IMR-90 (cell line): ENCODE measurements at regions not wholly inside any gene's neighbourhood (a gene's known extent, or its start where the extent isn't known, plus 50 kb on each side); places are given as distances from the start of the nearest gene placed in this dataset.

ENCODE experiments used
- ATAC-seq: fragments of 200-7000 bp; cut with Tn5 transposase; 2 replicates; pipeline ENCODE4 v1.9.1; 2020; ENCODE audit warnings: low read depth, mild to moderate bottlenecking, moderate library complexity
- BruUV-seq: library from RNA; stranded (reverse); fragments of 400-500 nt; replicated peaks from 2 replicates; lab custom pipeline; 2021; lab: Mats Ljungman, UMichigan
- CTCF ChIA-PET: fragments of 300-600 bp; formaldehyde crosslinking; extraction: SDS; loops from one replicate; lab custom pipeline; 2021; ENCODE audit warnings: antibody characterized with exemption; lab: Yijun Ruan, JAX
- POLR2A ChIA-PET: fragments of 300-600 bp; sonication (Branson Sonifier 250); formaldehyde crosslinking; loops from one replicate; lab custom pipeline; 2022; ENCODE audit warnings: antibody characterized with exemption; ENCODE audit not compliant: unreplicated experiment; lab: Charles Lee
- DNase-seq: peaks from one replicate; pipeline ENCODE4 v3.0.0; 2013
- H2AFZ ChIP-seq: replicated peaks from 2 replicates; pipeline ENCODE3; 2013; ENCODE audit warnings: low read length, mild to moderate bottlenecking; ENCODE audit not compliant: poor library complexity
- H2AK5ac ChIP-seq: 2 replicates; pipeline ENCODE4 v1.6.1; 2013; ENCODE audit warnings: low read depth, low read length, inconsistent platforms
- H2AK9ac ChIP-seq: replicated peaks from 2 replicates; pipeline ENCODE3; 2013; ENCODE audit warnings: mild to moderate bottlenecking, low read depth, low read length, moderate library complexity; ENCODE audit not compliant: poor library complexity
- H2BK120ac ChIP-seq: 2 replicates; pipeline ENCODE4 v1.6.1; 2013; ENCODE audit warnings: low read depth, low read length, inconsistent platforms
- H2BK15ac ChIP-seq: 3 replicates; pipeline ENCODE4 v1.6.1; 2013; ENCODE audit warnings: low read depth, low read length, inconsistent platforms
- H2BK20ac ChIP-seq: 2 replicates; pipeline ENCODE4 v1.6.1; 2013; ENCODE audit warnings: low read depth, mild to moderate bottlenecking, inconsistent platforms, low read length, moderate library complexity
- H2BK5ac ChIP-seq: 2 replicates; pipeline ENCODE4 v1.6.1; 2013; ENCODE audit warnings: mild to moderate bottlenecking, low read depth, low read length, inconsistent platforms; ENCODE audit not compliant: poor library complexity, severe bottlenecking
- H3K14ac ChIP-seq: replicated peaks from 2 replicates; pipeline ENCODE4 v1.6.1; 2013; ENCODE audit warnings: low read depth, low read length, inconsistent platforms
- H3K18ac ChIP-seq: 2 replicates; pipeline ENCODE4 v1.6.1; 2013; ENCODE audit warnings: low read depth, low read length, control low read depth
- H3K23ac ChIP-seq: 2 replicates; pipeline ENCODE4 v1.6.1; 2013; ENCODE audit warnings: low read depth, low read length, inconsistent platforms
- H3K27ac ChIP-seq: 2 replicates; pipeline ENCODE4 v1.5.1; 2013; ENCODE audit warnings: mild to moderate bottlenecking, control low read depth, low read length; ENCODE audit not compliant: insufficient read depth
- H3K27me3 ChIP-seq: 2 replicates; pipeline ENCODE4 v1.6.1; 2013; ENCODE audit warnings: low read length; ENCODE audit not compliant: control insufficient read depth, insufficient read depth
- H3K36me3 ChIP-seq: 2 replicates; pipeline ENCODE4 v1.6.1; 2013; ENCODE audit warnings: low read length, mixed read lengths; ENCODE audit not compliant: control insufficient read depth, insufficient read depth
- H3K4ac ChIP-seq: 2 replicates; pipeline ENCODE4 v1.6.1; 2013; ENCODE audit warnings: low read depth, low read length, inconsistent platforms
- H3K4me1 ChIP-seq: 2 replicates; pipeline ENCODE4 v1.6.1; 2013; ENCODE audit warnings: low read length, mixed read lengths; ENCODE audit not compliant: control insufficient read depth, insufficient read depth
- H3K4me2 ChIP-seq: 2 replicates; pipeline ENCODE4 v1.6.1; 2013; ENCODE audit warnings: low read depth, mild to moderate bottlenecking, control low read depth, low read length, moderate library complexity
- H3K4me3 ChIP-seq: 2 replicates; pipeline ENCODE4 v1.5.1; 2013; ENCODE audit warnings: low read depth, mild to moderate bottlenecking, control low read depth, low read length, moderate library complexity; ENCODE audit not compliant: insufficient read depth
- H3K56ac ChIP-seq: 2 replicates; pipeline ENCODE4 v1.6.1; 2013; ENCODE audit warnings: low read length, inconsistent platforms; ENCODE audit not compliant: insufficient read depth; ENCODE audit errors: extremely low read depth
- H3K79me1 ChIP-seq, 2 experiments: 2 replicates each; pipeline ENCODE4 v1.6.1; 2013; ENCODE audit warnings: low read length in 2 of 2, inconsistent platforms in 1 of 2, low read depth in 1 of 2
- H3K9ac ChIP-seq: 2 replicates; pipeline ENCODE4 v1.6.1; 2013; ENCODE audit warnings: low read depth, low read length, control low read depth
- H3K9me1 ChIP-seq: 2 replicates; pipeline ENCODE4 v1.6.1; 2013; ENCODE audit warnings: low read length, inconsistent platforms; ENCODE audit not compliant: insufficient read depth
- H3K9me3 ChIP-seq: 2 replicates; pipeline ENCODE4 v1.6.1; 2013; ENCODE audit warnings: low read length; ENCODE audit not compliant: control insufficient read depth, insufficient read depth
- H4K20me1 ChIP-seq: 2 replicates; pipeline ENCODE4 v1.6.1; 2013; ENCODE audit warnings: low read length, inconsistent platforms; ENCODE audit not compliant: insufficient read depth
- H4K5ac ChIP-seq: 2 replicates; pipeline ENCODE4 v1.6.1; 2013; ENCODE audit warnings: mild to moderate bottlenecking, low read depth, low read length, control low read depth
- H4K8ac ChIP-seq, 2 experiments: 2 replicates each; pipeline ENCODE4 v1.6.1; 2013; ENCODE audit warnings: low read depth in 2 of 2, low read length in 2 of 2, control low read depth in 1 of 2, inconsistent platforms in 1 of 2
- H4K91ac ChIP-seq: 2 replicates; pipeline ENCODE4 v1.6.1; 2013; ENCODE audit warnings: low read depth, low read length, inconsistent platforms; ENCODE audit not compliant: insufficient read depth
- BHLHE40 ChIP-seq: fragments of 150-350 bp; IDR thresholded peaks from 2 replicates; pipeline ENCODE4 v1.6.1; 2016; ENCODE audit warnings: mild to moderate bottlenecking, low read depth, low read length
- CEBPB ChIP-seq: IDR thresholded peaks from 2 replicates; pipeline ENCODE4 v1.6.1; 2012; ENCODE audit warnings: low read depth, low read length, improper control_type of control experiment
- CHD1 ChIP-seq: IDR thresholded peaks from 2 replicates; pipeline ENCODE4 v1.6.1; 2012; ENCODE audit warnings: low read depth, low read length, improper control_type of control experiment
- FOS ChIP-seq: fragments of 150-350 bp; IDR thresholded peaks from 2 replicates; pipeline ENCODE4 v1.6.1; 2016; ENCODE audit warnings: low read depth, low read length
- MAFK ChIP-seq: IDR thresholded peaks from 2 replicates; pipeline ENCODE4 v1.6.1; 2012; ENCODE audit warnings: low read depth, low read length, improper control_type of control experiment
- MAZ ChIP-seq: IDR thresholded peaks from 2 replicates; pipeline ENCODE4 v1.6.1; 2012; ENCODE audit warnings: low read depth, mild to moderate bottlenecking, low read length, improper control_type of control experiment, moderate library complexity, borderline replicate concordance
- MXI1 ChIP-seq: IDR thresholded peaks from 2 replicates; pipeline ENCODE4 v1.6.1; 2012; ENCODE audit warnings: low read depth, mild to moderate bottlenecking, low read length, moderate library complexity, borderline replicate concordance
- NFE2L2 ChIP-seq: fragments of 150-350 bp; IDR thresholded peaks from 2 replicates; pipeline ENCODE4 v1.6.1; 2016; ENCODE audit warnings: low read depth, mild to moderate bottlenecking, low read length
- POLR2A ChIP-seq: IDR thresholded peaks from 2 replicates; pipeline ENCODE4 v1.6.1; 2012; ENCODE audit warnings: mild to moderate bottlenecking, low read depth, low read length
- RAD21 ChIP-seq: IDR thresholded peaks from 2 replicates; pipeline ENCODE4 v1.6.1; 2012; ENCODE audit warnings: low read length, improper control_type of control experiment
- RCOR1 ChIP-seq: IDR thresholded peaks from 2 replicates; pipeline ENCODE4 v1.6.1; 2012; ENCODE audit warnings: mild to moderate bottlenecking, low read length, improper control_type of control experiment; ENCODE audit not compliant: insufficient replicate concordance
- RFX5 ChIP-seq: IDR thresholded peaks from 2 replicates; pipeline ENCODE4 v1.8.0; 2012; ENCODE audit warnings: low read depth, mild to moderate bottlenecking, low read length, moderate library complexity
- SMC3 ChIP-seq: fragments of 150-350 bp; IDR thresholded peaks from 2 replicates; pipeline ENCODE4 v1.6.1; 2016; ENCODE audit warnings: low read depth, mild to moderate bottlenecking, antibody characterized with exemption, low read length, moderate library complexity
- dilution Hi-C: fragments of 300-500 bp; cut with HindIII; formaldehyde crosslinking; loops from one replicate; pipeline ENCODE4 v1.14.3; 2018; ENCODE audit warnings: low sequenced_read_pairs; ENCODE audit not compliant: unreplicated experiment
- in situ Hi-C: fragments of 300-500 bp; cut with MboI; formaldehyde crosslinking; loops from 3 replicates; pipeline ENCODE4 v1.14.3; 2019; ENCODE audit warnings: low sequenced_read_pairs, inconsistent platforms, mixed read lengths
- intact Hi-C: fragments of 100-400 bp; cut with micrococcal nuclease; formaldehyde crosslinking; loops from 2 replicates; pipeline ENCODE4 v1.10.0; 2022
- TF ChIP-seq, protein P1 (sequence below): fragments of 150-350 bp; IDR thresholded peaks from 2 replicates; pipeline ENCODE4 v1.6.1; 2017; ENCODE audit warnings: mild to moderate bottlenecking, antibody characterized with exemption, low read length, low read depth
- TF ChIP-seq, protein P2 (sequence below): conservative IDR thresholded peaks from 2 replicates; pipeline ENCODE4 v1.5.1; 2012; ENCODE audit warnings: mild to moderate bottlenecking, low read depth, low read length, improper control_type of control experiment
- TF ChIP-seq, protein P3 (sequence below): fragments of 150-350 bp; IDR thresholded peaks from 2 replicates; pipeline ENCODE4 v1.6.1; 2016; ENCODE audit warnings: low read depth, mild to moderate bottlenecking, low read length, moderate library complexity, borderline replicate concordance

DNA sequence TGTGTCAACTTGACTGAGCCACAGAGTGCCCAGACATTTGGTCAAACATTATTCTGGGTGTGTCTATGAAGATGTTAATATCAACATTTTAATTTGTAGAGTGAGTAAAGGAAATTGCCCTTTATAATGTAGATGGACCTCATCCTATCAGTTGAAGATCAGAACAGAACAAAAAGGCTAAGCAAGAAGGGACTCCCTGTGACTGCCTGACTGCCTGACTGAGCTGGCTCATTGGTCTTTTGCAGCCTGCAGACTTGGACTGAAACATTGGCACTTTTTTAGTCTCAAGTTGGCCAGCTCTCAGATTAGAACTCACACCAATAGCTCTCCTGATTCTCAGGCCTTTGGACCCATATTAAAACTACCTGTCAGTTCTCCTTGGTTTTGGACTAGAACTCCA is 600.4 kb upstream of the SLITRK6 start:
- in situ Hi-C loops: no loop called here
- H2AK9ac ChIP-seq: no peak overlapping the region
- no peak overlapping the region for H3K4ac ChIP-seq
- H3K36me3 ChIP-seq: no peaks in the 10 kb centered on the region
- no TSS peak for BruUV-seq
- H3K23ac ChIP-seq: no peak overlapping the region
- no peaks in the 10 kb centered on the region for H3K27me3 ChIP-seq
- no peaks in the 10 kb centered on the region for H4K20me1 ChIP-seq
- no peak overlapping the region for H3K18ac ChIP-seq
- H3K79me1 ChIP-seq: no peaks in the 10 kb centered on the region
- no peak for ATAC-seq
- no peaks in the 10 kb centered on the region for H3K9me1 ChIP-seq
- ChIA-PET CTCF (no interaction called here), POLR2A (no interaction called here)
- TF ChIP-seq NFE2L2: no peak
- TF ChIP-seq RFX5: no peak
- no peak for TF ChIP-seq FOS
- no peak for TF ChIP-seq POLR2A
- TF ChIP-seq, protein P1, sequence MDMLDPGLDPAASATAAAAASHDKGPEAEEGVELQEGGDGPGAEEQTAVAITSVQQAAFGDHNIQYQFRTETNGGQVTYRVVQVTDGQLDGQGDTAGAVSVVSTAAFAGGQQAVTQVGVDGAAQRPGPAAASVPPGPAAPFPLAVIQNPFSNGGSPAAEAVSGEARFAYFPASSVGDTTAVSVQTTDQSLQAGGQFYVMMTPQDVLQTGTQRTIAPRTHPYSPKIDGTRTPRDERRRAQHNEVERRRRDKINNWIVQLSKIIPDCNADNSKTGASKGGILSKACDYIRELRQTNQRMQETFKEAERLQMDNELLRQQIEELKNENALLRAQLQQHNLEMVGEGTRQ: no peak
- no peak for TF ChIP-seq MXI1
- no peak for TF ChIP-seq MAFK
- TF ChIP-seq RCOR1: no peak
- no peak for TF ChIP-seq RAD21
- no peak for TF ChIP-seq BHLHE40
- TF ChIP-seq CEBPB: no peak
- TF ChIP-seq SMC3: no peak
- TF ChIP-seq, protein P2, sequence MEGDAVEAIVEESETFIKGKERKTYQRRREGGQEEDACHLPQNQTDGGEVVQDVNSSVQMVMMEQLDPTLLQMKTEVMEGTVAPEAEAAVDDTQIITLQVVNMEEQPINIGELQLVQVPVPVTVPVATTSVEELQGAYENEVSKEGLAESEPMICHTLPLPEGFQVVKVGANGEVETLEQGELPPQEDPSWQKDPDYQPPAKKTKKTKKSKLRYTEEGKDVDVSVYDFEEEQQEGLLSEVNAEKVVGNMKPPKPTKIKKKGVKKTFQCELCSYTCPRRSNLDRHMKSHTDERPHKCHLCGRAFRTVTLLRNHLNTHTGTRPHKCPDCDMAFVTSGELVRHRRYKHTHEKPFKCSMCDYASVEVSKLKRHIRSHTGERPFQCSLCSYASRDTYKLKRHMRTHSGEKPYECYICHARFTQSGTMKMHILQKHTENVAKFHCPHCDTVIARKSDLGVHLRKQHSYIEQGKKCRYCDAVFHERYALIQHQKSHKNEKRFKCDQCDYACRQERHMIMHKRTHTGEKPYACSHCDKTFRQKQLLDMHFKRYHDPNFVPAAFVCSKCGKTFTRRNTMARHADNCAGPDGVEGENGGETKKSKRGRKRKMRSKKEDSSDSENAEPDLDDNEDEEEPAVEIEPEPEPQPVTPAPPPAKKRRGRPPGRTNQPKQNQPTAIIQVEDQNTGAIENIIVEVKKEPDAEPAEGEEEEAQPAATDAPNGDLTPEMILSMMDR: no peak
- TF ChIP-seq, protein P3, sequence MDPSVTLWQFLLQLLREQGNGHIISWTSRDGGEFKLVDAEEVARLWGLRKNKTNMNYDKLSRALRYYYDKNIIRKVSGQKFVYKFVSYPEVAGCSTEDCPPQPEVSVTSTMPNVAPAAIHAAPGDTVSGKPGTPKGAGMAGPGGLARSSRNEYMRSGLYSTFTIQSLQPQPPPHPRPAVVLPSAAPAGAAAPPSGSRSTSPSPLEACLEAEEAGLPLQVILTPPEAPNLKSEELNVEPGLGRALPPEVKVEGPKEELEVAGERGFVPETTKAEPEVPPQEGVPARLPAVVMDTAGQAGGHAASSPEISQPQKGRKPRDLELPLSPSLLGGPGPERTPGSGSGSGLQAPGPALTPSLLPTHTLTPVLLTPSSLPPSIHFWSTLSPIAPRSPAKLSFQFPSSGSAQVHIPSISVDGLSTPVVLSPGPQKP: no peak
- TF ChIP-seq CHD1: no peak
- no peak for TF ChIP-seq MAZ
- no peak for DNase-seq
- H2AFZ ChIP-seq: no peak overlapping the region
- no peak overlapping the region for H2AK5ac ChIP-seq
- no peak overlapping the region for H2BK120ac ChIP-seq
- intact Hi-C loops: no loop called here
- no peak overlapping the region for H2BK5ac ChIP-seq
- no peak overlapping the region for H3K4me2 ChIP-seq
- no peak overlapping the region for H2BK15ac ChIP-seq
- H3K4me1 ChIP-seq: no peaks in the 10 kb centered on the region
- H3K9me3 ChIP-seq: no peaks in the 10 kb centered on the region
- no peak overlapping the region for H4K5ac ChIP-seq
- H3K4me3 ChIP-seq: no peak overlapping the region
- dilution Hi-C loops: no loop called here
- H2BK20ac ChIP-seq: no peak overlapping the region
- no peak overlapping the region for H4K8ac ChIP-seq
- H4K91ac ChIP-seq: no peak overlapping the region
- no peak overlapping the region for H3K56ac ChIP-seq
- H3K9ac ChIP-seq: no peak overlapping the region
- H3K27ac ChIP-seq: no peak overlapping the region
- no peak overlapping the region for H3K14ac ChIP-seq
